T1000 (cell line): ENCODE measurements at regions not wholly inside any gene's neighbourhood (a gene's known extent, or its start where the extent isn't known, plus 50 kb on each side); places are given as distances from the start of the nearest gene placed in this dataset.
"Not testable (repeated sequence)": the region's sequence is repeated elsewhere in the genome, so short reads cannot be mapped to it uniquely, and the experiment has no call there.

ENCODE experiments used
- DNase-seq: peaks from one replicate; lab custom pipeline; 2025; ENCODE audit warnings: mixed read lengths; lab: John Stamatoyannopoulos, UW

DNA sequence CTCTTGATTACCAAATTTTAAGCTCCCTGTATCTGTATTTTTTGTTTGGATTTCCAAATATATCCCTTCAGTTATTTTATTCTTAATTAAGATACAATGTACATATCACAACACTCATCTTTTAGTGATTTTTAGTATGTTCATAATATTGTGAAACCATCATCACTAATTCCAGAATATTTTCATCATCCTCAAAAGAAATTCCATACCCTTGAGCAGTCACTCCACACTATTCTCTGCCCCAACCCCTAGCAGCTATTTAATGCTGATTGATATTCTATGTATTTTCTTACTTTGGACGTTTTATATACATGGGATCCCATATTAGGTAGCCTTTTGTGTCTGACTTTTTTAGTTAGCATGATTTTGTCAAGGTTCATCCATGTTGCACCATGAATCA lies 127.4 kb upstream of the SLC8A1 start:
- DNase-seq, result no peak

DNA sequence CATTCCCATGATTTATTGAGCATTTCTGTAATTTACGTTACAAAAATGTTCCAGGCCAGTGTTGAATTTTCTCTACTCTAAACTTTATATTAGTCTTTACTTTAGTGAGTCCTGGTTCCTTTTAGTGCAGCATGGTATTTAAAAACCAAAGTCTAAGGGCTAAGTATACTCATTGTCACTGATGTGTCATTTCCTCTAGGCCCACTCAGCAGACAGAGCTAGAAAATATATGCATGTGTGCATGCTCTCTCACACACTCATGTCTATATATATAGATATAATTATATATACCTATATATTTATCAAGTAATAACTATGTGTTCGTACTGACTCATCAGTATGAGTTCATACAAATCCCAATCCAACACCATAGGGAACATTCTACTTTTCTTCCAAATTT lies 132.5 kb upstream of the SLC8A1 start:
- DNase-seq, result no peak

DNA sequence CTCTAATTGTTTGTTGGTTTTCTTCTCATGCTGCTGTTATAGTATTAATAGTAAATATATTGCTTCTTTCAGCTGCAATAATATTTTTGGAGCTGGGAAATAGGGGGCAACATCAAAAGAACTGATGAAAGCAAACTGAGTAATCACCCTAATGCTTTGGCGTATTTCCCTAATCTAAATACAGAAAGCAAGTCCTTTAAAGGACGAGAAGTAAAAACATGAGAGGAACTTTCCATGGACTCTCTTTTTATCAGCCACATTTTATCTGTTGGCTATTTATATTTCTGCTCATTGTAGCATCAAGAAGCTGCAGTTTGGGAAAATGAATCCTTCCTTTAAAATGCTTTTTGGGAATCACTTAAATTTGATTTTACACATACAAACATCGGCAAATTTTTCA lies 139.9 kb upstream of the SLC8A1 start:
- no peak for DNase-seq

- no peak for DNase-seq
Observed at GRCh38 chr2:40592218-40592617, 140.3 kb upstream of the SLC8A1 start.

DNA sequence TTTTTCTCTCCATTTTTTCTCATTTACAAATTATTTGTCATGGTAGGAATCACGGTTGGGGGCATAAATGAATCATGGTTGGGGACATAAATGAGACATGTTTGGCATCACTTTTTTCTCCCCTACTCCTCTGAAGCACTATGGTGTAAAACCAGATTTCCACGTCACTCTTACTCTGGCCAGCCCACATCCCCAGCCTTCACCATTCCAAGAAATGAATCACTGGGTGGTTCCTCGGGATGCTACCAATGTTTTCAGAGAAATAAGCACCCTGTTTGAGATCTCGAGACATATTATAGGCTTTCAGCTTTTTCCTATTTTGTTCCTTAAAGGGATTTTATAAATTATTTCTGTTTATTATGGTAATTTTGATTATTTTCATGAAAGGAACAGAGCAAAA lies 155.0 kb upstream of the SLC8A1 start:
- DNase-seq, result no peak

GRCh38 chr2:40611196-40611595 lies 159.3 kb upstream of the SLC8A1 start:
- no peak for DNase-seq

GRCh38 chr2:40625849-40626248 lies 174.0 kb upstream of the SLC8A1 start:
- DNase-seq, result no peak

GRCh38 chr2:40628556-40628955 lies 176.7 kb upstream of the SLC8A1 start:
- no peak for DNase-seq

DNA sequence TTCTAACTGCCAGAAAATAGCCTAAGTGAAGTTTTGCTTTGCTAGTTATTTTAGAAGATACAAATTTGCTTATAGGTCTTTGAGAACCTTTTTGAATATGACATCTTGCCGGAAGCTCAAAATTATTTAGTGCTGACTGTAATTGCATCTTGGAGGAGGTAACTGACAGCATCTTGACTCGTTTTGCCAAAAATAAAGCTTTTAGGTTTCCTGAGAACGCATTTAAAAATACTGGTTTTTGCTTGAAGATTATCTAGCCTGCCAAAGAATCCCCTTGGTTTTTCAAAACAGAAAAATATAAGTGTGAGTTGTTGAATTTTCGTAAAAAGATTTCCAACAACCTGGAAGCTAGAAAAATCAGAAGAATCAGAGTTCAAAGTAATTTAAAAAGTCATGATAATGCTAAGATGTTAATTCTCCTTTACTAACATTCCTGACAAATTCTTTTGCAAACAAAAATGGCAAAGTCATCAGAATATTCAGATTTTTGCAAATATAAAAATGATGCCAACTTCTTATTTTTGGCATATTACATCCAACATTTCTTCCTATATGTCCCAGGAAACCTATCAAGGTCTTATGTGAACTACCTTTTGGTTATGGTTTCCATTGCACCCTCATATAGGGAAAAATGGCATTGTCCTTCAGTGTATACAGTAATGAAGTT lies 178.0 kb upstream of the SLC8A1 start:
- DNase-seq, result no peak

- DNase-seq, result no peak
Observed at GRCh38 chr2:40639320-40639719, 187.4 kb upstream of the SLC8A1 start.

DNA sequence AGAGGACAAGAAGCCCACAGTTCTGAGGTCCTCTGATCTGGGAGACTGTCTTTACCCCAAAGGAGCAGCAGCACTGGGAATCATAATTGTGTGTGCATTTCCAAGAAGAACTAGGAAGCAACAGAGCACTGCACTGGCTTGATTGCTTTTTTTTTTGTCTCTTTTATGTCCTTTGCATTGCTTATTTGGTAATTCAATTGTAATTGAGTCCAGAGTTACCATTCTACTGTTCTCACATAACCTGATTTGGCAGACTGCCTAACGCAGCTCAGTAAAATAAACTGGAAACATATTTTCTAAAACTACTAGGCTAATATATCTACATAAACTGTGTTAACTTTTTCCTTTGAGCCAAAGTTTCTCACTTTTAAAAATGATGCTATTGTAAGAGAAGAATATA lies 190.3 kb upstream of the SLC8A1 start:
- DNase-seq, result no peak

GRCh38 chr2:40642726-40643125 lies 190.8 kb upstream of the SLC8A1 start:
- no peak for DNase-seq

DNA sequence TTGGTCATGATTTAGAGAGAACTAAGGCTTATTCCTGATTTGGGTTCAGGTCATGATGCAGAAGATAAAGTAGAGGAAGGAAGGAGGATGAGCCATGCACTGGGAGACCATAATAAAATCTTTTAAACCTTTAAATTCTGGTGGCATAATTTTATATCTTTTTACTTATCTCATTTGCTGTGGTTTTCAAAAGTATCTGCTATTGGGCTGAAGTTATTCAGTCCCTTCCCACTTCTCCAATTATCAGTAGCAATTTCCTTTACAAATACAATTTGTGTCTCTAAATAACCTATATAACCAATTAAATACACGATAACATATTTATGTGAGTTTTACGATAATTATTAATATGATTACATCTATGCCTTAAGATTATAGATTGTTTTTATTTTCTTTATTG lies 194.8 kb upstream of the SLC8A1 start:
- no peak for DNase-seq

DNA sequence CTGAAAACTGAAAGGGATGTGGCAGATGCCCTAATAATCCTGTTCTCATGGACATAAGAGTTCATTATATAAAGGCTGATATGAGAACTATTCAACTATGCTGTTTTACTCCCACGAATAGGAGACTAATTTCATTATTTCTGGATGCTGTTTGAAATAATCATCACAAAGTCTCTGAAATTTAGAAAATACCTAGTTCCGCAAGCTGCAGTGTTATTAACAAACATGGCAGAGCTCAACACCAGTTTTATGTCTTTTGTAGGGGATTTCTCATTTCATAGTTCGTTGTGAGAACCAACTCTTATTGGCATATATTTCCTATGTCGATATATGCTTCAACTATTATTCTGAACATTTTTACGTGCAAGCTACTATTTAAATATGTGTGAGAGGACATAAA lies 200.3 kb upstream of the SLC8A1 start:
- no peak for DNase-seq

- DNase-seq, result no peak
Observed at GRCh38 chr2:40653829-40654228, 201.9 kb upstream of the SLC8A1 start.

- DNase-seq, result no peak
Observed at GRCh38 chr2:40654346-40654745, 202.5 kb upstream of the SLC8A1 start.

DNA sequence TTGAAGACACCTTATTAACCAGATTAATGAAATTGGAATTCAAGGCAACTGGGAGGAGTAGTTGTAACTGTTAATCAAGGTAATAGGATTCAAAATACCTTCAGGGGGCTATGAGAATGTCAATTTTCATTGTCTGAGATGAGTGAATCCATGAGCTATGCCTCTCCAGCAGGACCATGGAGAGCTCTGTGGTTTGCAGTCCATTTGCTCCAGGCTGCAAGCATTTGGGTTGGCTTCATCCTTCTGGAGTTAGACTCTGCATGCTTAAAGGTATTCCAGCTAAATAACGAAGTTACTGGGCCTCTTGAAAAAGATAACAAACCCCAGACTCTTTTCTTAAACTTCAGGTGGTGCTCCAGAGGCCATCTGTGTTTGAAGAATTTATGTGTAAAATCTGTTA lies 207.1 kb upstream of the SLC8A1 start:
- no peak for DNase-seq

GRCh38 chr2:40665493-40666232 lies 213.8 kb upstream of the SLC8A1 start:
- no peak for DNase-seq

DNA sequence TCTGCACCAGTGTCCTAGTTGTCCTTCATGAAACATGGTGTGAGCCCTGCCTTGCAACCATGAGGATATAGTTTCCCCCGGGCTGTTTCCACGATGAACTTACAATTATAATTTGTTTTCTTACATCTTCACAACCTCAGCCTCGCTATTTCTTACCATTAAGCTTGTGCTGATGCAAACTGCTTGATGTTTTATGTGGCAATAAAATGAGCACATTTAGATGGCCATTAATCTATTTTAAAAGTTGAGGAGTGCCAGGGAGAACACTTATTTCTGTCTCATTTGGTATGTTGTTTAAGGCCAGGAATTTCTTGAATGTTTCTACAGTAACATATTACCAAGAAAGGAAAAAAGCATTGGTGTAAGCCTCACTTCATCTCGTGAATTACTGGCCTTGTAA lies 214.5 kb upstream of the SLC8A1 start:
- DNase-seq, result no peak

DNA sequence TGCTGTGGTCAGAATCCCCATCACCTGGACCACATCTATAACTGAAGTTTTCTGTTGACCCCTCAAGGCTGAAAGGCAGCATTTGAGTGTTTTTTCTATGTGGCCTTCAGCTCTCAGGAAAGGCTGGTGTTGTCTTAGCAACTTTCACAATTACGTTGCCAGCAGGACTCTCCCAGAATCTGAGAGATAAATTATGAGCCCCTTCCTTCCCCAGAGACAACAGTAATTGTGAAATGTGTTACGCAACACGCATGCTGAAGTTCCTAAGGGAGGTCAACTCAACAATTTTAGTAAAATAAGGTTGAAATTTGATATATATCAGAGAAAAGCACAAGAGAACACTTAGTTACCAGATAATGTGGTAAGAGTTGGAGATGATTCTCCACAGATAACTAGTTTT lies 216.5 kb upstream of the SLC8A1 start:
- no peak for DNase-seq

DNA sequence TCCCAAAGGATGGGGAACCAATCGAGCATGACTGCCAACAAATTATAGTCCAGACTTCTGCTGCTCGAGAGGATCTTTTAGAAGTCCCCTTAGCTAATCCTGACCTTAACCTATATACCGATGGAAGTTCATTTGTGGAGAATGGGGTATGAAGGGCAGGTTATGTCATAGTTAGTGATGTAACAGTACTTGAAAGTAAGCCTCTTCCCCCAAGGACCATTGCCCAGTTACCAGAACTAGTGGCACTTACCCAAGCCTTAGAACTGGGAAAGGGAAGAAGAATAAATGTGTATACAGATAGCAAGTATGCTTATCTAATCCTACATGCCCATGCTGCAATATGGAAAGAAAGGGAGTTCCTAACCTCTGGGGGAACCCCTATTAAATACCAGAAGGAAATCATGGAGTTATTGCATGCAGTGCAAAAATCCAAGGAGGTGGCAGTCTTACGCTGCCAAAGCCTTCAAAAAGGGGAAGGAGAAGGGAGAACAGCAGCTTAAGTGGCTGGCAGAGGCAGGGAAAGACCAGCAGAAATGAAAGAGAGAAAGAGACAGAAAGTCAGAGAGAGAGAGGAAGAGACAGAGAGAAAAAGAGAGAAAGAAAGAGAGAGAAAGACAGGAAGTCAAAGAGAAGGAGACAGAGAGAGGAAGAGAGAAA lies 224.4 kb upstream of the SLC8A1 start:
- not testable (repeated sequence) for DNase-seq

- no peak for DNase-seq
Observed at GRCh38 chr2:40680547-40680946, 228.7 kb upstream of the SLC8A1 start.

DNA sequence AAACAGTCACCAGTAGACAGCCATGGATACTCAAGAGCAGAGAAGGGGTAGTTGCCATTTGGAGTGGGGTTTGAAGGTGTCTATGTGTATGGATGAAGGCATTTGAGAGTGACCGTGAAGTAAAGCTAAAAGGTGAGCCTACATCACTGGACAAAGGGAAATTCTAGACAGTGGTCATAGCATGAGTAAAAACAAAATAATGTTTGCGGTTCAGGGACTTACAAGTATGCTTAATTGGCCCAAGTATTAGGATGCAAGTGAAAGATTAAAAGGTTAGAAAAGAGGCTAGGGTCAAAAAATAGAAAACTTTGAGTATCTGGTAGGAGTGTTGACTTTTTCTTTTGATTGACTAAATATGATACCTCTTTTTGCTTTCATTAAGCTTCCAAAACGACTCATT lies 238.1 kb upstream of the SLC8A1 start:
- no peak for DNase-seq
